NB4 (cell line): ENCODE measurements at regions not wholly inside any gene's neighbourhood (a gene's known extent, or its start where the extent isn't known, plus 50 kb on each side); places are given as distances from the start of the nearest gene placed in this dataset.
"Not testable (repeated sequence)": the region's sequence is repeated elsewhere in the genome, so short reads cannot be mapped to it uniquely, and the experiment has no call there.

ENCODE experiments used
- DNase-seq: peaks from one replicate; pipeline ENCODE4 v3.0.0; 2010; ENCODE audit warnings: low read depth
- H3K4me3 ChIP-seq: one replicate; pipeline ENCODE4 v1.5.1; 2011; ENCODE audit warnings: mild to moderate bottlenecking, low read depth, low read length, moderate library complexity
- CTCF ChIP-seq: IDR thresholded peaks from one replicate; pipeline ENCODE4 v1.5.1; 2012; ENCODE audit warnings: low read depth, low read length
- MAX ChIP-seq: IDR thresholded peaks from 2 replicates; pipeline ENCODE4 v1.6.1; 2011; ENCODE audit warnings: low read depth, low read length
- MYC ChIP-seq: IDR thresholded peaks from 2 replicates; pipeline ENCODE4 v1.6.1; 2011; ENCODE audit warnings: low read depth, low read length
- POLR2A ChIP-seq: IDR thresholded peaks from 2 replicates; pipeline ENCODE4 v1.6.1; 2011; ENCODE audit warnings: mild to moderate bottlenecking; ENCODE audit not compliant: insufficient read length; ENCODE audit errors: extremely low read depth

- TF ChIP-seq MAX, result no peak
- TF ChIP-seq POLR2A, result no peak
- TF ChIP-seq MYC, result no peak
- TF ChIP-seq CTCF, result no peak
- DNase-seq, result no peak
- no peak overlapping the region for H3K4me3 ChIP-seq
Measured at GRCh38 chr5:18699681-18700080, 1065.4 kb downstream of the TAF11L14 start.

GRCh38 chr5:18702821-18703220 lies 1068.6 kb downstream of the TAF11L14 start:
- no peak for TF ChIP-seq CTCF
- TF ChIP-seq POLR2A, result no peak
- TF ChIP-seq MYC, result no peak
- TF ChIP-seq MAX, result no peak
- DNase-seq, result peak; percentile 8
- H3K4me3 ChIP-seq, result no peak overlapping the region

DNA sequence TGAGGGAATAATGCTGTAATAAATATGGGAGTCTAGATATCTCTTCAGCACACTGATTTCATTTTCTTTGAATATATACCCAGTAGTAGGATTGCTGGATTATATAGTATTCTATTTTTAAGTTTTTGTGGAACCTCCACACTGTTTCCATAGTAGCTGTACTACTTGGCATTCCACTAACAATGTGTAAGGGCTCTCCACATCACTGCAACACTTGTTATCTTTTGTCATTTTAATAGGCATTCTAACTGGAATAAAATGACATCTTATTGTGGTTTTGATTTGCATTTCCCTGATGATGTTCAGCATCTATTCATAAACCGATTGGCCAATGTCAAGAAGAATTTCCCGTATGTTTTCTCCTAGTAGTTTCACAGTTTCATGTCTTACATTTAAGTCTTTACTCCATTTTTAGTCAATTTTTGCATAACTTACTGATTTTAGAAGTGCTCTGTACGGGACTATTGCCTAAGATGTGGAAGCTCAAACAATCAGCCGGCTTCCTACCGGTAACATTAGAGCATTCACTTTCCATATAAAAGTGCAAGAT lies 1078.8 kb downstream of the TAF11L14 start:
- DNase-seq, result no peak
- H3K4me3 ChIP-seq, result no peak overlapping the region
- no peak for TF ChIP-seq MAX

DNA sequence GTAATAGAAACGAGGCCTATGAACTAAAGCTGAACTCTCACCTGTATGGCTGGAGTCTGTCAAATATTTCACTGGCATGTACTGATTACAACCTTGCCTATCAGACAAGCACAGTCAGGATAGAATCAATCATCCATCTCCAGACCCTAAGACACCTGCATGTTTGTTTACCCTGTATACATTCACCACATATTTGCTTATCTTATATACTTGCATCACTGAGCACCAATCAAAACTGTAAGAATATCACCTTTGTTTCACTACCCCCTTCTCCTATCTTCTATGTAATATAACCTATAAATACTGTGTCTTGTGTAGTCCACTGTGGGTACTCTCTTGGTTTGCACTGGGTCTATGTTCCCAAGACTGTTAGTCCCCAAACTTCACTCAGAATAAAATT lies 1085.7 kb downstream of the TAF11L14 start:
- TF ChIP-seq POLR2A (no peak), MYC (no peak), CTCF (no peak), MAX (no peak)
- no peak for DNase-seq
- H3K4me3 ChIP-seq, result no peak overlapping the region

GRCh38 chr5:18732556-18733479 lies 1098.6 kb downstream of the TAF11L14 start:
- TF ChIP-seq CTCF (no peak), POLR2A (no peak), MYC (no peak), MAX (no peak)
- DNase-seq, result no peak
- no peak overlapping the region for H3K4me3 ChIP-seq

- no peak overlapping the region for H3K4me3 ChIP-seq
- TF ChIP-seq MAX (no peak), MYC (no peak)
Measured at GRCh38 chr5:18736051-18736398, 1101.8 kb downstream of the TAF11L14 start.

GRCh38 chr5:18736736-18737135 lies 1102.5 kb downstream of the TAF11L14 start:
- not testable (repeated sequence) for H3K4me3 ChIP-seq, DNase-seq

More at GRCh38 chr5:18736051-18736398, 1101.8 kb downstream of the TAF11L14 start:
- DNase-seq, result no peak
